Stimulated activated CD8-positive, alpha-beta memory T cell treated with anti-CD3 and anti-CD28 coated beads, Interleukin-7, amount 100 ng/mL, for 24 hours (primary cell): ENCODE measurements at regions not wholly inside any gene's neighbourhood (a gene's known extent, or its start where the extent isn't known, plus 50 kb on each side); places are given as distances from the start of the nearest gene placed in this dataset.

Experiments
- DNase-seq: peaks from one replicate; pipeline ENCODE4 v3.0.0-alpha.2; 2020; ENCODE audit warnings: low read depth

GRCh38 chr12:67370979-67371378 lies 101.8 kb downstream of the CAND1 start:
- no peak for DNase-seq

GRCh38 chr12:67377021-67377420 lies 107.9 kb downstream of the CAND1 start:
- DNase-seq: no peak

GRCh38 chr12:67377541-67377940 lies 108.4 kb downstream of the CAND1 start:
- no peak for DNase-seq

GRCh38 chr12:67382241-67382871 lies 113.2 kb downstream of the CAND1 start:
- no peak for DNase-seq

GRCh38 chr12:67386869-67387565 lies 117.9 kb downstream of the CAND1 start:
- DNase-seq: no peak

- DNase-seq: no peak
Observed at GRCh38 chr12:67388331-67389138, 119.4 kb downstream of the CAND1 start.

- DNase-seq: no peak
Observed at GRCh38 chr12:67390273-67390672, 121.1 kb downstream of the CAND1 start.

GRCh38 chr12:67391034-67391433 lies 121.9 kb downstream of the CAND1 start:
- DNase-seq: no peak

GRCh38 chr12:67391656-67392055 lies 122.5 kb downstream of the CAND1 start:
- no peak for DNase-seq

GRCh38 chr12:67394550-67394949 lies 125.4 kb downstream of the CAND1 start:
- DNase-seq: no peak

GRCh38 chr12:67400742-67401141 lies 131.6 kb downstream of the CAND1 start:
- no peak for DNase-seq

- no peak for DNase-seq
Observed at GRCh38 chr12:67410246-67410645, 141.1 kb downstream of the CAND1 start.

GRCh38 chr12:67410667-67411067 lies 141.5 kb downstream of the CAND1 start:
- no peak for DNase-seq

GRCh38 chr12:67411562-67411961 lies 142.4 kb downstream of the CAND1 start:
- DNase-seq: no peak

- DNase-seq: no peak
Observed at GRCh38 chr12:67413577-67413976, 144.4 kb downstream of the CAND1 start.

- DNase-seq: no peak
Observed at GRCh38 chr12:67414011-67414715, 145.0 kb downstream of the CAND1 start.

GRCh38 chr12:67415473-67415872 lies 146.3 kb downstream of the CAND1 start:
- DNase-seq: no peak

- DNase-seq: no peak
Observed at GRCh38 chr12:67419810-67420209, 150.7 kb downstream of the CAND1 start.

- no peak for DNase-seq
Observed at GRCh38 chr12:67420506-67420905, 151.3 kb downstream of the CAND1 start.

GRCh38 chr12:67422081-67422480 lies 152.9 kb downstream of the CAND1 start:
- DNase-seq: no peak

GRCh38 chr12:67424784-67425183 lies 155.6 kb downstream of the CAND1 start:
- DNase-seq: no peak

- no peak for DNase-seq
Observed at GRCh38 chr12:67425394-67425793, 156.2 kb downstream of the CAND1 start.
